ENCODE measurements at regions not wholly inside any gene's neighbourhood (a gene's known extent, or its start where the extent isn't known, plus 50 kb on each side); places are given as distances from the start of the nearest gene placed in this dataset.

- no peaks in the 10 kb centered on the region for H3K36me3 ChIP-seq (ENCODE audit: control insufficient read depth in 2 of 2, extremely low read depth in 1 of 2, insufficient read depth in 2 of 2, low read length in 2 of 2)
- H3K27ac ChIP-seq (ENCODE audit: control insufficient read depth, insufficient read depth, low read length) = no peak overlapping the region
- FAIRE-seq = no peak
- H3K27me3 ChIP-seq (ENCODE audit: control insufficient read depth, extremely low read depth, insufficient read depth, low read length) = no peaks in the 10 kb centered on the region
- no peaks in the 10 kb centered on the region for H3K79me2 ChIP-seq (ENCODE audit: control insufficient read depth, insufficient read depth, low read length)
- dilution Hi-C loops (cut with MboI; ENCODE audit: extremely low pct_ligation_motif_present, low sequenced_read_pairs) = no loop called here
- no peaks in the 10 kb centered on the region for H4K20me1 ChIP-seq (ENCODE audit: control insufficient read depth, extremely low read depth, insufficient read depth, low read length)
- H3K9me3 ChIP-seq (ENCODE audit: control insufficient read depth, low read depth, low read length) = no peaks in the 10 kb centered on the region
- no peaks in the 10 kb centered on the region for H3K9me1 ChIP-seq (ENCODE audit: control insufficient read depth, extremely low read depth, insufficient read depth, low read length)
- no peak overlapping the region for H3K4me3 ChIP-seq (ENCODE audit: control insufficient read depth in 2 of 3, extremely low read depth in 1 of 3, insufficient read depth in 2 of 3, low read depth in 1 of 3, low read length in 3 of 3)
- no peak overlapping the region for H3K9ac ChIP-seq (ENCODE audit: control insufficient read depth, extremely low read depth, insufficient read depth, low read length)
- no peaks in the 10 kb centered on the region for H3K4me1 ChIP-seq (ENCODE audit: control insufficient read depth, extremely low read depth, insufficient read depth, low read length)
- H3K4me2 ChIP-seq (ENCODE audit: control insufficient read depth, extremely low read depth, insufficient read depth, low read depth, low read length) = no peak overlapping the region
- TF ChIP-seq EZH2 (IDR thresholded peaks at IDR 0.05; ENCODE audit: low read length) = no peak
- TF ChIP-seq CTCF (optimal IDR thresholded peaks at IDR 0.05 in 1 of 3, IDR thresholded peaks at IDR 0.05 in 1 of 3, conservative IDR thresholded peaks at IDR 0.05 in 1 of 3; ENCODE audit: extremely low read depth in 1 of 3, insufficient read depth in 2 of 3, low read length in 3 of 3) = no peak
- H2AFZ ChIP-seq (ENCODE audit: control insufficient read depth, low read length) = no peak overlapping the region
- DNase-seq (ENCODE audit: low read depth, low spot score) = no peak
Observed at GRCh38 chr18:43855376-43855775, 578.1 kb upstream of the SYT4 start.

GRCh38 chr18:43863180-43863579 is 585.9 kb upstream of the SYT4 start:
- H3K4me3 ChIP-seq (ENCODE audit: control insufficient read depth in 2 of 3, extremely low read depth in 1 of 3, insufficient read depth in 2 of 3, low read depth in 1 of 3, low read length in 3 of 3) = no peak overlapping the region
- no peaks in the 10 kb centered on the region for H3K27me3 ChIP-seq (ENCODE audit: control insufficient read depth, extremely low read depth, insufficient read depth, low read length)
- no peaks in the 10 kb centered on the region for H3K9me3 ChIP-seq (ENCODE audit: control insufficient read depth, low read depth, low read length)
- H3K4me1 ChIP-seq (ENCODE audit: control insufficient read depth, extremely low read depth, insufficient read depth, low read length) = no peaks in the 10 kb centered on the region
- no peaks in the 10 kb centered on the region for H4K20me1 ChIP-seq (ENCODE audit: control insufficient read depth, extremely low read depth, insufficient read depth, low read length)
- no peak overlapping the region for H3K9ac ChIP-seq (ENCODE audit: control insufficient read depth, extremely low read depth, insufficient read depth, low read length)
- DNase-seq (ENCODE audit: low read depth, low spot score) = no peak
- H3K36me3 ChIP-seq (ENCODE audit: control insufficient read depth in 2 of 2, extremely low read depth in 1 of 2, insufficient read depth in 2 of 2, low read length in 2 of 2) = no peaks in the 10 kb centered on the region
- H3K9me1 ChIP-seq (ENCODE audit: control insufficient read depth, extremely low read depth, insufficient read depth, low read length) = no peaks in the 10 kb centered on the region
- H3K4me2 ChIP-seq (ENCODE audit: control insufficient read depth, extremely low read depth, insufficient read depth, low read depth, low read length) = no peak overlapping the region
- FAIRE-seq = no peak
- dilution Hi-C loops (cut with MboI; ENCODE audit: extremely low pct_ligation_motif_present, low sequenced_read_pairs) = no loop called here
- no peak for TF ChIP-seq CTCF (optimal IDR thresholded peaks at IDR 0.05 in 1 of 3, IDR thresholded peaks at IDR 0.05 in 1 of 3, conservative IDR thresholded peaks at IDR 0.05 in 1 of 3; ENCODE audit: extremely low read depth in 1 of 3, insufficient read depth in 2 of 3, low read length in 3 of 3)
- TF ChIP-seq EZH2 (IDR thresholded peaks at IDR 0.05; ENCODE audit: low read length) = no peak
- H2AFZ ChIP-seq (ENCODE audit: control insufficient read depth, low read length) = no peak overlapping the region
- no peak overlapping the region for H3K27ac ChIP-seq (ENCODE audit: control insufficient read depth, insufficient read depth, low read length)
- no peaks in the 10 kb centered on the region for H3K79me2 ChIP-seq (ENCODE audit: control insufficient read depth, insufficient read depth, low read length)

Data from keratinocyte (primary cell).